HG02759 (cell line): ENCODE measurements at regions not wholly inside any gene's neighbourhood (a gene's known extent, or its start where the extent isn't known, plus 50 kb on each side); places are given as distances from the start of the nearest gene placed in this dataset.
"Not testable (repeated sequence)": the region's sequence is repeated elsewhere in the genome, so short reads cannot be mapped to it uniquely, and the experiment has no call there.

Experiments used
- ATAC-seq: cut with Tn5 transposase; IDR thresholded peaks from one replicate; pipeline ENCODE4 v1.9.1; 2021; ENCODE audit warnings: mild to moderate bottlenecking, moderate library complexity; ENCODE audit not compliant: unreplicated experiment

DNA sequence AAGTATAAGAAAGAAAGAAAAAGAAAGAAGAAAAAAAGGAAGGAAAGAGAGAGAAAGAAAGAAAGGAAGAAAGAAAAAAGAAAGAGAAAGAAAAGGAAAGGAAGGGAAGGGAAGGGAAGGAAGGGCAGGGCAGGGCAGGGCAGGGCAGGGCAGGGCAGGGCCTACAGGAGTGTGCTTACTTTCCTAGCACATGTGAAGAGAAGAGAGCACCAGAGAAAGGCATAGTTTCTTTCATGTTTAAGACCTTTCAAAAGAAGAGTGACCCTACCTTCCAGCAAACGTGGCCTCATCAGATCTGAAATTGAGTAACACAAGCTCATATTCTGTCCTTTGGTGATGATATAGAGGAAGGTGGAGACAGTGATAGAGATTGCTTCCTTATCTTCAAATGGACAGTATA is 899.3 kb upstream of the RAG2 start:
- ATAC-seq: no peak

- ATAC-seq: no peak
Observed at GRCh38 chr11:37496201-37496600, 898.2 kb upstream of the RAG2 start.

DNA sequence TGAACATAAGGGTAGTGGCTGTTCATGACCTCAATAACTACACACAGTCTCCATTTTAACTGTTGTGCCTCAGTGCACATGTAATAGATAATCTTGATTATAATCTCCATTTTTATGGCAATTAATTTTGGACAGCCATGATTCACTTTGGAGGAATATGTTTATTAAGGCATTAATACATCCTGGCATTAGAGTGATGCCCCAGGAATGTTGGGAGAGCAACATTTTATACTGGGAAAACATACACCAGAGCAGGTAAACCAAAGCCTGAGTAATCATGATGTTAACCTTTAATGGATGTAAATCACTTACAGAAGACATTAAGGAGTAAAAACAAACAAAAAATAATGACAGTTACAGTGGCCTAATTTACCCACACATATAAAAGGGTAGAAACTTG is 886.3 kb upstream of the RAG2 start:
- ATAC-seq: no peak

- no peak for ATAC-seq
Observed at GRCh38 chr11:37483761-37484160, 885.7 kb upstream of the RAG2 start.

GRCh38 chr11:37474889-37475288 is 876.9 kb upstream of the RAG2 start:
- ATAC-seq: no peak

DNA sequence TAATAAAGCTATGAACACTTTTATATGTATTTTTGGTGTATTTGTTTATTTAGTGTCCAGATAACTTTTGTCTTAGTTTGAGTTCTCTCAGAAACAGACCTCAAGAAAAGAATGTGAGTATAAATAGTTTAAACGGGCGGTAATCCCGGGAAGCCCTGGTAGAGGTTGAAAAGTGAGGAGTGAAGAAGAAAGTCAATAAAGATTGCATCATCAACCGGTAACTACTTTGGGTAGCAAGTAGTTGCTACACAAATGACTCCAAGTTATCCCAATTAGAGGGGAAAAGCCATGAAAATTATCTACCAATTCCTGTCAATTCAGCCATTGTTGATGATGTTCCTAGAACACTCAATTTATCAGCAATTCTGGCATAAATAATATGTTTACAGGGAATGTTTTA is 870.3 kb upstream of the RAG2 start:
- no peak for ATAC-seq

GRCh38 chr11:37465221-37465620 is 867.2 kb upstream of the RAG2 start:
- ATAC-seq: no peak

DNA sequence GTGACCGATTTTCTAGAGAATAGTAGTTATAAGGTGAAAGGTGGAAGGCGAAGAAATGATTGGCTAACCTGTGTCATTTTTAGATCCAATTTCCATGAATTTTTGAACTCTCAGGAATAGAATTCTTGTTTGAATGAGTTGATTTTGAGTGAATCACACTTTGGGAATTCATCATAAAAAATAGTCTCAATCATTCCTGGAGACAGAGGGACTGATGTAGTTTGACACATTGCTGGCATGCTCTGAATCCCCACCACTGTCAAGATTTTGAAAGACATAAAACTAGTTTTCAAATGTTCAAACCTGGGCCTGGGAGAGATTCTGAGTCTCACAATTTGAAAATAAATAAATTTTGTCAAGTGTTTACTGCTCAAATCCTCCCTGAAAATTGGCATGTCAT is 861.4 kb upstream of the RAG2 start:
- ATAC-seq: no peak

GRCh38 chr11:37456746-37457145 is 858.7 kb upstream of the RAG2 start:
- no peak for ATAC-seq

GRCh38 chr11:37451903-37452302 is 853.9 kb upstream of the RAG2 start:
- no peak for ATAC-seq

- peak; percentile 64 for ATAC-seq
Observed at GRCh38 chr11:37450613-37451012, 852.6 kb upstream of the RAG2 start.

DNA sequence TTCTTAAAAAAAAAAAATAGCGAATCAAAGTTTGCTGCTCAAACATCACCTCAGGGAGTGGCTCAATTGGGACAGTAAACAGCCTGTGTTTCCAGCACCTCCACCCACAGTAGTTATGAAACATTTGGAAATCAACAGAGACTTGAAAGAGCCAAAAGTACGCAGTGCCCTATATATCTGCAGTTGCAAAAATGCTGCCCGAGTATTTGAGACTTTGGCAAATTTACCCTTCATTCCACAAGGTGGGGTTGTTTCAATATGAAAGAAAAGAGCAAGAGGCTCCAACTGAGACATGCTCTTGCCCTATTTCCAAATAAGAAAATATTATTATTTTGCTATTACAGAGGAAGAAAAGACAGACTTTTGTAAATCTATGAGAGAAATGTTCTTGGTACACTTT is 851.1 kb upstream of the RAG2 start:
- no peak for ATAC-seq

DNA sequence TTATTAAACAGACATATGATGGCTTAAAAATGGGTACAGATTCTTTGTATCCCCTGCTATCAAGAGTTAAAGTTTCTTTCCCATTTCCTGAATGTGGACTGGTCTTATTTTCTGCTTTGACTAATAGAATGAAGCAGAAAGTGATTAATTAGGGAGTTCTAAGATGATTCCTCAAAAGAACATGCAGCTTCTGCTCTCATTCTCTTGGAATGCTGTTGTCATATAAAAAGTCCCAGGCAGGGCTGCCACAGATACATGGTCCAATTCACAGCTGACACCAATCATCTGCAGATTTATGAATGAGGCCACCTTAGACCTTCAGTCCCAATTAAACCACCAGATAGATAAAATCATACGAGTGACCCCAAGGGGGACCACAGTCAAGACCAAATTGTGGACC is 844.5 kb upstream of the RAG2 start:
- no peak for ATAC-seq

GRCh38 chr11:37431633-37432230 is 833.7 kb upstream of the RAG2 start:
- ATAC-seq: not testable (repeated sequence)

- not testable (repeated sequence) for ATAC-seq
Observed at GRCh38 chr11:37430966-37431632, 833.1 kb upstream of the RAG2 start.

GRCh38 chr11:37422511-37422910 is 824.5 kb upstream of the RAG2 start:
- ATAC-seq: no peak

- no peak for ATAC-seq
Observed at GRCh38 chr11:37411289-37411688, 813.3 kb upstream of the RAG2 start.

GRCh38 chr11:37409124-37409523 is 811.1 kb upstream of the RAG2 start:
- ATAC-seq: no peak

GRCh38 chr11:37407461-37407860 is 809.4 kb upstream of the RAG2 start:
- no peak for ATAC-seq

DNA sequence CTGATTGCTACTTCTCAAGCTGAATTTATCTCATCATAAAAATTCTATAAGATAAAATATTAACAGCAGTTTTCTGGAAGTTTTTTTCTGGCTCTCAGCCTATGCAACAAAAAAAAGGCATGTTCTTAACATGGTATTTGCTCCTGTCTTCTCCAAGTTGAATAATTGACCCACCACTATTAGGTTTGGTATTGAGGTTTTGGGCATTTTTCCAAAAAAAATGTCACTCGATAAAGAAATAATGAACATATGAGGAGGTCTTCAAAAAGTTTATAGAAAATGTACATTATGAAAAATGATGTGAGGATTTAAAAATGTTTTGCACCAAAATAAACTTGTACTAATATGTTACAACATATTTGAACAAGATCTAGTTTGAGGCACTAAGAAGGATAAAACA is 808.6 kb upstream of the RAG2 start:
- ATAC-seq: no peak

DNA sequence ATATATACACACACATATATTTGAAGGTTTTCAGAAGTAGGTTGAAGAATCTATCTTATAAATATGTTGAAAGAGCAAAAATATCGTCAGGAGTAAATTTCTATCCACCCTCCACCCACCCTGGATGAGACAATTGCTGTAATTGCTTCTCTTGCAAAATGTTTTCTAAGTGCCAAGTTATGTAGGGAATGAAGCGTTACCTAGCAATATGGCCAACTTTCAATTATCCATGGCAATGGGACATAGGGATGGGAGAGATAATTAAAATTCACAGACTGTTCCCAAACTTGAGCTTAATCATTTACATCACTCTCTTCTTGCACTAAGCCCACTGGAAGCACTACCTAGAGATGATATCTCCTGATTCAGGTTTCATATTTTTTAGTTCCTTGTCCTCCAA is 806.2 kb upstream of the RAG2 start:
- no peak for ATAC-seq

DNA sequence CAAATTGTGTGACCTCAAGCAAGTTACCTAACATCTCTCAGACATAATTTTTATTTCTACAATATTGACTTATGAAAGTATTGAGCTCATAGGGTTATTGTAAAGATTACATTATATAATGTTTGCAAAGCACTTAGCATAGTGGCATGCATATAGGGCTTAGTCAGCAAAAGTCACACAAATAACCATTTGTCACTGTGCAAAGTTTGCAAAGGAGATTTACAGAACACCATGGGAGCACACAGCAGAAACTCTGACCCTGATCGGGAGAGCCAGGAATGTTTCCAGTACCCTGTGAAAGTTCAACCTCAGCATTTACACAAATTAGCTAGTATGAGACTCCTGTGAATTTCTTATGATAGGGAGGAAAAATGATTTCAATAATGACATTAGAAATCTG is 804.6 kb upstream of the RAG2 start:
- no peak for ATAC-seq
